Activated naive CD4-positive, alpha-beta T cell (primary cell): ENCODE measurements at regions not wholly inside any gene's neighbourhood (a gene's known extent, or its start where the extent isn't known, plus 50 kb on each side); places are given as distances from the start of the nearest gene placed in this dataset.

ENCODE experiments used
- DNase-seq, 4 experiments: peaks; one replicate each; lab custom pipeline; 2025; lab: John Stamatoyannopoulos, UW

GRCh38 chr10:111993321-111993720, 190.2 kb downstream of the GPAM start:
- DNase-seq, result no peak

- DNase-seq, result no peak
Observed at GRCh38 chr10:111993872-111994426, 189.6 kb downstream of the GPAM start.

GRCh38 chr10:111996103-111996502, 187.5 kb downstream of the GPAM start:
- DNase-seq, result no peak

GRCh38 chr10:111998728-111999127, 184.8 kb downstream of the GPAM start:
- DNase-seq, result no peak

- no peak for DNase-seq
Observed at GRCh38 chr10:111999205-111999914, 184.2 kb downstream of the GPAM start.

GRCh38 chr10:111999915-112000302, 183.7 kb downstream of the GPAM start:
- DNase-seq, result no peak

GRCh38 chr10:112000466-112000865, 183.1 kb downstream of the GPAM start:
- DNase-seq, result no peak

GRCh38 chr10:112002206-112002605, 181.4 kb downstream of the GPAM start:
- no peak for DNase-seq

GRCh38 chr10:112004075-112004474, 179.5 kb downstream of the GPAM start:
- DNase-seq, result no peak

- DNase-seq, result no peak
Observed at GRCh38 chr10:112005044-112005443, 178.5 kb downstream of the GPAM start.

- no peak for DNase-seq
Observed at GRCh38 chr10:112006407-112006806, 177.2 kb downstream of the GPAM start.

- DNase-seq, result no peak
Observed at GRCh38 chr10:112006831-112007230, 176.7 kb downstream of the GPAM start.

GRCh38 chr10:112022196-112022595, 161.4 kb downstream of the GPAM start:
- DNase-seq, result no peak

- no peak for DNase-seq
Observed at GRCh38 chr10:112024079-112024478, 159.5 kb downstream of the GPAM start.

- DNase-seq, result no peak
Observed at GRCh38 chr10:112025228-112025627, 158.3 kb downstream of the GPAM start.

GRCh38 chr10:112026438-112026837, 157.1 kb downstream of the GPAM start:
- no peak for DNase-seq

- no peak for DNase-seq
Observed at GRCh38 chr10:112027731-112028280, 155.8 kb downstream of the GPAM start.

GRCh38 chr10:112030431-112030830, 153.1 kb downstream of the GPAM start:
- DNase-seq, result no peak

GRCh38 chr10:112039823-112040222, 143.7 kb downstream of the GPAM start:
- DNase-seq, result no peak

- no peak for DNase-seq
Observed at GRCh38 chr10:112040696-112041095, 142.9 kb downstream of the GPAM start.

- DNase-seq, result no peak
Observed at GRCh38 chr10:112045938-112046337, 137.6 kb downstream of the GPAM start.

- DNase-seq, result no peak
Observed at GRCh38 chr10:112047674-112048073, 135.9 kb downstream of the GPAM start.

- no peak for DNase-seq
Observed at GRCh38 chr10:112052166-112052565, 131.4 kb downstream of the GPAM start.

GRCh38 chr10:112053895-112054294, 129.7 kb downstream of the GPAM start:
- DNase-seq, result no peak
